ENCODE measurements at regions not wholly inside any gene's neighbourhood (a gene's known extent, or its start where the extent isn't known, plus 50 kb on each side); places are given as distances from the start of the nearest gene placed in this dataset.

DNA sequence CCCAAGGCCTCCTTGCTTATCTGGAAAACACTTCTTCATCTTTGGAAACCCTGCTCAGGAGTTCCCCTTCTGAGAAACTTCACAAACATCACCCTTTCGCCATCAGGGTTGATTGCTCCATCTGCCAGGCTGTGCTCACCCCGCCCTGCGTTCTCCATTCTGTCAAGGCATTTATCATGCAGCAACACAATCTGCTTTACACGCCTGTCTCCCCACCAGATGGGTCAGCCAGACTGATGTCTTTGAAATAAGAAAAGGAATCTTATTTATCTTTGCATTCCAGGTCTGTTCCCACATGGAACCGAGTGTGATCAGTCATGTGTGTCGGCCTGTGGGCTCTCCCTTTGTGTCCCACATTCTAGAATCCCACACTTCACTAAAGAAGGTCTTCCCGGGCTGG is 110.0 kb upstream of the ARL4C start:
- ATAC-seq (no peak), FAIRE-seq (no peak), DNase-seq (ENCODE audit: low read depth, low spot score) (no peak)
- Histone ChIP-seq H3K4me3 (no peak overlapping the region), H4K20me1 (ENCODE audit: control insufficient read depth, insufficient read depth) (no peaks in the 10 kb centered on the region), H3K27ac (ENCODE audit: control insufficient read depth, insufficient read depth) (no peak overlapping the region), H3K9ac (ENCODE audit: control insufficient read depth, insufficient read depth, low read length) (no peak overlapping the region), H3K4me2 (ENCODE audit: control insufficient read depth, insufficient read depth) (no peak overlapping the region), H3K36me3 (ENCODE audit: control insufficient read depth in 2 of 2, insufficient read depth in 2 of 2, low read length in 1 of 2) (no peaks in the 10 kb centered on the region), H3K27me3 (replicated peaks in 1 of 2; ENCODE audit: control insufficient read depth in 2 of 2, insufficient read depth in 2 of 2, low read length in 1 of 2) (no peaks in the 10 kb centered on the region), H3K9me3 (replicated peaks; ENCODE audit: control insufficient read depth, insufficient read depth, low read length) (no peaks in the 10 kb centered on the region), H2AFZ (ENCODE audit: control insufficient read depth, low read depth, low read length) (no peak overlapping the region), H3K79me2 (ENCODE audit: control insufficient read depth, insufficient read depth, low read length) (no peaks in the 10 kb centered on the region), H3K4me1 (ENCODE audit: control insufficient read depth, insufficient read depth, low read length) (no peaks in the 10 kb centered on the region)
- SMC1A ChIA-PET (ENCODE audit: uncharacterized antibody, unreplicated experiment): no interaction called here
- CTCF ChIA-PET: no interaction called here
- no TSS peak for BruUV-seq (replicated peaks)
- RAD21 ChIA-PET (ENCODE audit: unreplicated experiment): no interaction called here
- intact Hi-C loops (cut with micrococcal nuclease; ENCODE audit: unreplicated experiment) (no loop called here), in situ Hi-C loops (cut with MboI) (no loop called here)
- WGBS (ENCODE audit: insufficient coverage, insufficient replicate concordance, low lambda C conversion rate, missing lambda C conversion rate): 35% methylated on average over 7 of the region's 7 CpGs
- POLR2A ChIA-PET: no interaction called here
- TF ChIP-seq, protein P1, sequence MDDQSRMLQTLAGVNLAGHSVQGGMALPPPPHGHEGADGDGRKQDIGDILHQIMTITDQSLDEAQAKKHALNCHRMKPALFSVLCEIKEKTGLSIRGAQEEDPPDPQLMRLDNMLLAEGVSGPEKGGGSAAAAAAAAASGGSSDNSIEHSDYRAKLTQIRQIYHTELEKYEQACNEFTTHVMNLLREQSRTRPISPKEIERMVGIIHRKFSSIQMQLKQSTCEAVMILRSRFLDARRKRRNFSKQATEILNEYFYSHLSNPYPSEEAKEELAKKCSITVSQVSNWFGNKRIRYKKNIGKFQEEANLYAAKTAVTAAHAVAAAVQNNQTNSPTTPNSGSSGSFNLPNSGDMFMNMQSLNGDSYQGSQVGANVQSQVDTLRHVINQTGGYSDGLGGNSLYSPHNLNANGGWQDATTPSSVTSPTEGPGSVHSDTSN (IDR thresholded peaks at IDR 0.05; ENCODE audit: insufficient replicate concordance, low read depth, low read length): no peak
- TF ChIP-seq FOS (IDR thresholded peaks at IDR 0.05; ENCODE audit: borderline replicate concordance, extremely low read depth, insufficient read length): no peak
- TF ChIP-seq BRCA1 (IDR thresholded peaks at IDR 0.05; ENCODE audit: low read depth, low read length): no peak
- TF ChIP-seq BCL11A (IDR thresholded peaks at IDR 0.05; ENCODE audit: low read depth, low read length): no peak
- TF ChIP-seq, protein P2, sequence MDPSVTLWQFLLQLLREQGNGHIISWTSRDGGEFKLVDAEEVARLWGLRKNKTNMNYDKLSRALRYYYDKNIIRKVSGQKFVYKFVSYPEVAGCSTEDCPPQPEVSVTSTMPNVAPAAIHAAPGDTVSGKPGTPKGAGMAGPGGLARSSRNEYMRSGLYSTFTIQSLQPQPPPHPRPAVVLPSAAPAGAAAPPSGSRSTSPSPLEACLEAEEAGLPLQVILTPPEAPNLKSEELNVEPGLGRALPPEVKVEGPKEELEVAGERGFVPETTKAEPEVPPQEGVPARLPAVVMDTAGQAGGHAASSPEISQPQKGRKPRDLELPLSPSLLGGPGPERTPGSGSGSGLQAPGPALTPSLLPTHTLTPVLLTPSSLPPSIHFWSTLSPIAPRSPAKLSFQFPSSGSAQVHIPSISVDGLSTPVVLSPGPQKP (IDR thresholded peaks at IDR 0.05; ENCODE audit: low read depth, low read length): no peak
- TF ChIP-seq EP300 (IDR thresholded peaks at IDR 0.05; ENCODE audit: borderline replicate concordance in 1 of 2, control insufficient read depth in 1 of 2, low read depth in 2 of 2, low read length in 2 of 2): no peak
- TF ChIP-seq MTA2 (IDR thresholded peaks at IDR 0.05; ENCODE audit: low read depth): no peak
- TF ChIP-seq CBX3 (IDR thresholded peaks at IDR 0.05; ENCODE audit: borderline replicate concordance, low read depth): no peak
- TF ChIP-seq TCF12 (IDR thresholded peaks at IDR 0.05; ENCODE audit: low read depth, low read length): no peak
- TF ChIP-seq TCF3 (IDR thresholded peaks at IDR 0.05; ENCODE audit: borderline replicate concordance, insufficient read depth, low read depth, low read length): no peak
- TF ChIP-seq SIX5 (IDR thresholded peaks at IDR 0.05; ENCODE audit: low read depth, low read length, severe bottlenecking): no peak
- TF ChIP-seq ZNF24 (IDR thresholded peaks at IDR 0.05): no peak
- TF ChIP-seq ZSCAN29 (IDR thresholded peaks at IDR 0.05): no peak
- TF ChIP-seq CREB1 (IDR thresholded peaks at IDR 0.05; ENCODE audit: low read depth): no peak
- TF ChIP-seq IKZF2 (IDR thresholded peaks at IDR 0.05): no peak
- TF ChIP-seq ZZZ3 (IDR thresholded peaks at IDR 0.05; ENCODE audit: control insufficient read depth, insufficient read length, low read depth): no peak
- TF ChIP-seq MEF2B (IDR thresholded peaks at IDR 0.05; ENCODE audit: partially characterized antibody, poor library complexity, severe bottlenecking): no peak
- no peak for TF ChIP-seq NFYB (IDR thresholded peaks at IDR 0.05; ENCODE audit: insufficient read depth, low read depth, low read length)
